ENCODE measurements at regions not wholly inside any gene's neighbourhood (a gene's known extent, or its start where the extent isn't known, plus 50 kb on each side); places are given as distances from the start of the nearest gene placed in this dataset.
A peak's percentile ranks its signal among the peaks of the same experiment; 100 is the strongest.

DNA sequence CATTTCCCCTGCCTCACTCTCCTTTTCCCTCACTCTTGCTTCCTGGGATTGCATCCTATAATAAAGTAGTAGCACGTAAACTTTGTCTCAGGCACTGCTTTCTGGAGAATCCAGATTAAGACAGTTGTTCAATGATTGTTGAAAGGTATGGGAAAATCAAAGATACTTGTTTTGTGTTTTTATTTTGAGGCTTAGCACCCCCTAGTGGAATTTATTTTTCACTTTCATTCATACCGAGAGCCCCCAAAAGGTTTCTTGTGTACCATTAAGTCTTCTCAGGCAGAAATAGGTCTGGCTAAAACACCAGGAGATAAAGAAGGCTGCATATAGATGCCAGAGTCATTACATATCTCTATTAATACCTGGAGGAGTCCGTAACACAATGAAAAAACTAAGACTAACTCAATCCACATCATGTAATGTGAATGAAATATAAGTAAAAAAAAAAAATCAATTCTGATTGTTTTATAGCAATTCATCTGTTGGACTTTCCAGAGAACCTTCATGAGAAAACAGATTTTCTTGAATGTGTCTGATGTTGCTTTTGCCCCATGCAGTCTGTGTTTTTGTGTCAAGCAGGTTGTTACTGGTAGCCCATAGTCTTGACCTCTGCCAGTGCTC is 103.5 kb downstream of the RPE65 start:
- H3K4me1 ChIP-seq (ENCODE audit: control insufficient read depth in 3 of 3, insufficient read depth in 2 of 3, low read depth in 1 of 3, low read length in 2 of 3) = no peaks in the 10 kb centered on the region
- DNase-seq = no peak
- no peak for FAIRE-seq
- WGBS, 3 donors = 47 to 61% (median 49%) methylated on average over 3 of the region's 3 CpGs
- H3K27ac ChIP-seq (ENCODE audit: low read depth in 1 of 3, low read length in 2 of 3) = no peak overlapping the region
- no peaks in the 10 kb centered on the region for H3K9me3 ChIP-seq (ENCODE audit: control insufficient read depth in 2 of 2, insufficient read depth in 1 of 2, low read depth in 1 of 2, low read length in 1 of 2)
- peaks cover 0 to 3% (median 0%) of the 10 kb centered on the region in 3 donors for H3K27me3 ChIP-seq (ENCODE audit: control insufficient read depth in 3 of 3, insufficient read depth in 3 of 3, low read length in 3 of 3)
- no peaks in the 10 kb centered on the region for H3K36me3 ChIP-seq (ENCODE audit: control insufficient read depth in 3 of 3, insufficient read depth in 2 of 3, low read depth in 1 of 3, low read length in 3 of 3)
- H3K4me3 ChIP-seq (ENCODE audit: low read depth in 1 of 3, low read length in 3 of 3) = no peak overlapping the region

GRCh38 chr1:68344208-68344607 is 105.5 kb downstream of the RPE65 start:
- DNase-seq (no peak), FAIRE-seq (no peak)
- Histone ChIP-seq H3K27ac (ENCODE audit: low read depth in 1 of 3, low read length in 2 of 3) (no peak overlapping the region), H3K27me3 (ENCODE audit: control insufficient read depth in 3 of 3, insufficient read depth in 3 of 3, low read length in 3 of 3) (no peaks in the 10 kb centered on the region), H3K9me3 (ENCODE audit: control insufficient read depth in 2 of 2, insufficient read depth in 1 of 2, low read depth in 1 of 2, low read length in 1 of 2) (no peaks in the 10 kb centered on the region), H3K4me1 (ENCODE audit: control insufficient read depth in 3 of 3, insufficient read depth in 2 of 3, low read depth in 1 of 3, low read length in 2 of 3) (no peaks in the 10 kb centered on the region), H3K4me3 (ENCODE audit: low read depth in 1 of 3, low read length in 3 of 3) (no peak overlapping the region), H3K36me3 (ENCODE audit: control insufficient read depth in 3 of 3, insufficient read depth in 2 of 3, low read depth in 1 of 3, low read length in 3 of 3) (no peaks in the 10 kb centered on the region)
- 53 to 83% (median 56%) methylated on average over 4 of the region's 4 CpGs for WGBS, 3 donors

DNA sequence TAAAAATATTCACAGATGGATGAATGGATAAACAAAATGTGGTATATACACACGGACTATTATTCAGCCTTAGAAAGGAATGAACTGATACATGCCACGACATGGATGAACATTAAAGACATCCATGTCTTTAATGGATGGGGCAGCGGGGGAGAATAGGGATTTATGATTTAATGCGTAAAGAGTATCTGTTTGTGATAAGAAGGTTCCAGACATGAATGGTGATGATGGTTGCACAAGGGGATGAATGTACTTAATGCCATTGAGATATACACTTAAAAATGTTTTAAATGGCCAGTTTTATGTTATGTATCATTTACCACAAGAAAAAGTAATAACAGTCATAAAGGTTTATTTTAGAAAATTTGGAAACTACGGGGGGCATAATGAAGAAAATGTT is 108.6 kb upstream of the WLS start:
- no peaks in the 10 kb centered on the region for H3K9me3 ChIP-seq (ENCODE audit: control insufficient read depth in 2 of 2, insufficient read depth in 1 of 2, low read depth in 1 of 2, low read length in 1 of 2)
- no peaks in the 10 kb centered on the region for H3K27me3 ChIP-seq (ENCODE audit: control insufficient read depth in 3 of 3, insufficient read depth in 3 of 3, low read length in 3 of 3)
- no peaks in the 10 kb centered on the region for H3K36me3 ChIP-seq (ENCODE audit: control insufficient read depth in 3 of 3, insufficient read depth in 2 of 3, low read depth in 1 of 3, low read length in 3 of 3)
- 59 to 81% (median 64%) methylated on average over 5 of the region's 5 CpGs for WGBS, 3 donors
- DNase-seq (no peak), FAIRE-seq (no peak)
- H3K4me1 ChIP-seq (ENCODE audit: control insufficient read depth in 3 of 3, insufficient read depth in 2 of 3, low read depth in 1 of 3, low read length in 2 of 3) = no peaks in the 10 kb centered on the region
- H3K4me3 ChIP-seq (ENCODE audit: low read depth in 1 of 3, low read length in 3 of 3) = no peak overlapping the region
- no peak overlapping the region for H3K27ac ChIP-seq (ENCODE audit: low read depth in 1 of 3, low read length in 2 of 3)

- no peak overlapping the region for H3K4me3 ChIP-seq (ENCODE audit: low read depth in 1 of 3, low read length in 3 of 3)
- no peaks in the 10 kb centered on the region for H3K36me3 ChIP-seq (ENCODE audit: control insufficient read depth in 3 of 3, insufficient read depth in 2 of 3, low read depth in 1 of 3, low read length in 3 of 3)
- no peak overlapping the region for H3K27ac ChIP-seq (ENCODE audit: low read depth in 1 of 3, low read length in 2 of 3)
- no peaks in the 10 kb centered on the region for H3K9me3 ChIP-seq (ENCODE audit: control insufficient read depth in 2 of 2, insufficient read depth in 1 of 2, low read depth in 1 of 2, low read length in 1 of 2)
- H3K27me3 ChIP-seq (ENCODE audit: control insufficient read depth in 3 of 3, insufficient read depth in 3 of 3, low read length in 3 of 3) = no peaks in the 10 kb centered on the region
- FAIRE-seq (no peak), DNase-seq (peak in 1 of 2 donors; percentile 16)
- no peaks in the 10 kb centered on the region for H3K4me1 ChIP-seq (ENCODE audit: control insufficient read depth in 3 of 3, insufficient read depth in 2 of 3, low read depth in 1 of 3, low read length in 2 of 3)
These were observed 107.2 kb upstream of the WLS start for GRCh38 chr1:68339505-68339904.

DNA sequence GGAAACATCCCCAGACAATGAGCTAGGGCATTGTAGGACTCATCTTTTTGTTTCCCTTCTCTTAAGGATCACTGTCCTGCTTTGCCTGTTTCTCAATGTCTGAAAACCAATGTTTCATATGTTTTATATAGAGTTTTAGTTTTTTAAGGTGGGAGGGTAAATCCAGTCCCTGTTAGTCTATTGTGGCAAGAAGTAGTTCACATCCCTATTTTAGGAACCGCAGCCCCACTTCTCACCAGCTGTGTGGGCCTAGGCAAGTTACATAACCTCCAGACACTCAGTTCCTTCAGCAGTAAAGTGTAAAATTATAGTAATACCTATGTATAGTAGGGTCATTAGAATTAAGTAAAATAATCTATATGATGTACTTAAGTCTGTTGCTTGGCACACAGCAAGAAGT is 105.8 kb upstream of the WLS start:
- FAIRE-seq = no peak
- no peak overlapping the region for H3K27ac ChIP-seq (ENCODE audit: low read depth in 1 of 3, low read length in 2 of 3)
- 86 to 100% (median 92%) methylated on average over 1 of the region's 1 CpG for WGBS, 3 donors

GRCh38 chr1:68332041-68332440 is 99.7 kb upstream of the WLS start:
- no peak overlapping the region for H3K27ac ChIP-seq (ENCODE audit: low read depth in 1 of 3, low read length in 2 of 3)
- no peak overlapping the region for H3K4me3 ChIP-seq (ENCODE audit: low read depth in 1 of 3, low read length in 3 of 3)
- no peak for DNase-seq
- no peak for FAIRE-seq
- no peaks in the 10 kb centered on the region for H3K27me3 ChIP-seq (ENCODE audit: control insufficient read depth in 3 of 3, insufficient read depth in 3 of 3, low read length in 3 of 3)
- H3K9me3 ChIP-seq (ENCODE audit: control insufficient read depth in 2 of 2, insufficient read depth in 1 of 2, low read depth in 1 of 2, low read length in 1 of 2) = no peaks in the 10 kb centered on the region
- H3K4me1 ChIP-seq (ENCODE audit: control insufficient read depth in 3 of 3, insufficient read depth in 2 of 3, low read depth in 1 of 3, low read length in 2 of 3) = no peaks in the 10 kb centered on the region
- H3K36me3 ChIP-seq (ENCODE audit: control insufficient read depth in 3 of 3, insufficient read depth in 2 of 3, low read depth in 1 of 3, low read length in 3 of 3) = no peaks in the 10 kb centered on the region
- WGBS, 3 donors = 64 to 73% (median 68%) methylated on average over 4 of the region's 4 CpGs

More for the DNA sequence above, 105.8 kb upstream of the WLS start:
- Histone ChIP-seq H3K9me3 (ENCODE audit: control insufficient read depth in 2 of 2, insufficient read depth in 1 of 2, low read depth in 1 of 2, low read length in 1 of 2) (no peaks in the 10 kb centered on the region), H3K36me3 (ENCODE audit: control insufficient read depth in 3 of 3, insufficient read depth in 2 of 3, low read depth in 1 of 3, low read length in 3 of 3) (no peaks in the 10 kb centered on the region), H3K4me3 (ENCODE audit: low read depth in 1 of 3, low read length in 3 of 3) (no peak overlapping the region), H3K4me1 (ENCODE audit: control insufficient read depth in 3 of 3, insufficient read depth in 2 of 3, low read depth in 1 of 3, low read length in 2 of 3) (no peaks in the 10 kb centered on the region), H3K27me3 (ENCODE audit: control insufficient read depth in 3 of 3, insufficient read depth in 3 of 3, low read length in 3 of 3) (no peaks in the 10 kb centered on the region)
- no peak for DNase-seq

GRCh38 chr1:68331117-68331865 is 99.0 kb upstream of the WLS start:
- no peak for DNase-seq
- Histone ChIP-seq H3K4me3 (ENCODE audit: low read depth in 1 of 3, low read length in 3 of 3) (no peak overlapping the region), H3K4me1 (ENCODE audit: control insufficient read depth in 3 of 3, insufficient read depth in 2 of 3, low read depth in 1 of 3, low read length in 2 of 3) (no peaks in the 10 kb centered on the region), H3K36me3 (ENCODE audit: control insufficient read depth in 3 of 3, insufficient read depth in 2 of 3, low read depth in 1 of 3, low read length in 3 of 3) (no peaks in the 10 kb centered on the region), H3K27ac (ENCODE audit: low read depth in 1 of 3, low read length in 2 of 3) (no peak overlapping the region), H3K9me3 (ENCODE audit: control insufficient read depth in 2 of 2, insufficient read depth in 1 of 2, low read depth in 1 of 2, low read length in 1 of 2) (no peaks in the 10 kb centered on the region), H3K27me3 (ENCODE audit: control insufficient read depth in 3 of 3, insufficient read depth in 3 of 3, low read length in 3 of 3) (no peaks in the 10 kb centered on the region)
- WGBS, 3 donors = 84 to 99% (median 91%) methylated on average over 2 of the region's 2 CpGs
- FAIRE-seq = no peak

DNA sequence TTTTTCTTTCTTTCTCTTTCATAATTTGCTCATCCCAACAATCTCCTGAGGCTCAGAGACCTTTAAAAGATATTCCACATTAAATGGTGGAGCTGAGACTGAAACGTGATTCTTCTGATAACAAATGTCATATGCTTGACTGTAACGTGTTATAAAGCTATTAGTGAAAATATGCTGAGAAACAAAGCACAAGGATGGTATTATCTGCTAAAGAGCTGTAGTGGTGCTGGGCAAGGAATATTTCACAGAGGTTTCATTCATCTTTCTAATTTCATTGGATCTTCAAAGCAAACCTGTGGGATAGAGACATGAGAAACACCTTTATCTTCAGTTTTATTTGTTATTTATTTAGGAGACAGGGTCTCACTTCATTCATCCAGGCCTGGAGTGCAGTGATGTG is 98.1 kb upstream of the WLS start:
- Histone ChIP-seq H3K4me3 (ENCODE audit: low read depth in 1 of 3, low read length in 3 of 3) (no peak overlapping the region), H3K27ac (ENCODE audit: low read depth in 1 of 3, low read length in 2 of 3) (no peak overlapping the region), H3K36me3 (ENCODE audit: control insufficient read depth in 3 of 3, insufficient read depth in 2 of 3, low read depth in 1 of 3, low read length in 3 of 3) (no peaks in the 10 kb centered on the region), H3K4me1 (ENCODE audit: control insufficient read depth in 3 of 3, insufficient read depth in 2 of 3, low read depth in 1 of 3, low read length in 2 of 3) (no peaks in the 10 kb centered on the region), H3K9me3 (ENCODE audit: control insufficient read depth in 2 of 2, insufficient read depth in 1 of 2, low read depth in 1 of 2, low read length in 1 of 2) (no peaks in the 10 kb centered on the region), H3K27me3 (ENCODE audit: control insufficient read depth in 3 of 3, insufficient read depth in 3 of 3, low read length in 3 of 3) (no peaks in the 10 kb centered on the region)
- DNase-seq = no peak
- WGBS, 3 donors = 6 to 33% (median 25%) methylated on average over 2 of the region's 2 CpGs
- no peak for FAIRE-seq
